ENCODE measurements at regions not wholly inside any gene's neighbourhood (a gene's known extent, or its start where the extent isn't known, plus 50 kb on each side); places are given as distances from the start of the nearest gene placed in this dataset.

DNA sequence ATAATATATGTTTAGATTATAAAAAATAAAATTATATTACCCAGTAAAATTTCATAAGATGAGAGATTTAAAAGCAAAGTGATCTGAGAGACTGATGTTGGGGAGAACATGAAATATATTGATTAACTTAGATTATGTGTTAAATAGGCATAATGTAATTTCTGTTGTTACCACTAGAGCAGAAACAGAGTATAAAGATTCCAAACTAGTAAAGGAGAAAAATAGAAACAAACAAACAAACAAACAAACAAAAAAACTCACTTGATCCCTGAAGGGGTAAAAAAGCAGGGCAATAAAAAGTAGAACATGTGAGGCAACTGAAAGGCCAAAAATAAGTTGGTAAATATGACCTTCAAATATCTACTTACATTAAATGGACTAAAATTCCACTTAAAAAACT lies 640.4 kb upstream of the RGS18 start:
- TF ChIP-seq POLR2A (IDR thresholded peaks at IDR 0.05) = no peak
- TF ChIP-seq, protein P1, sequence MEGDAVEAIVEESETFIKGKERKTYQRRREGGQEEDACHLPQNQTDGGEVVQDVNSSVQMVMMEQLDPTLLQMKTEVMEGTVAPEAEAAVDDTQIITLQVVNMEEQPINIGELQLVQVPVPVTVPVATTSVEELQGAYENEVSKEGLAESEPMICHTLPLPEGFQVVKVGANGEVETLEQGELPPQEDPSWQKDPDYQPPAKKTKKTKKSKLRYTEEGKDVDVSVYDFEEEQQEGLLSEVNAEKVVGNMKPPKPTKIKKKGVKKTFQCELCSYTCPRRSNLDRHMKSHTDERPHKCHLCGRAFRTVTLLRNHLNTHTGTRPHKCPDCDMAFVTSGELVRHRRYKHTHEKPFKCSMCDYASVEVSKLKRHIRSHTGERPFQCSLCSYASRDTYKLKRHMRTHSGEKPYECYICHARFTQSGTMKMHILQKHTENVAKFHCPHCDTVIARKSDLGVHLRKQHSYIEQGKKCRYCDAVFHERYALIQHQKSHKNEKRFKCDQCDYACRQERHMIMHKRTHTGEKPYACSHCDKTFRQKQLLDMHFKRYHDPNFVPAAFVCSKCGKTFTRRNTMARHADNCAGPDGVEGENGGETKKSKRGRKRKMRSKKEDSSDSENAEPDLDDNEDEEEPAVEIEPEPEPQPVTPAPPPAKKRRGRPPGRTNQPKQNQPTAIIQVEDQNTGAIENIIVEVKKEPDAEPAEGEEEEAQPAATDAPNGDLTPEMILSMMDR (IDR thresholded peaks at IDR 0.05 in 8 of 11, conservative IDR thresholded peaks at IDR 0.05 in 3 of 11) = no peak
- TF ChIP-seq POLR2AphosphoS5 (IDR thresholded peaks at IDR 0.05) = no peak
